CD4-positive, alpha-beta T cell (primary cell): ENCODE measurements at regions not wholly inside any gene's neighbourhood (a gene's known extent, or its start where the extent isn't known, plus 50 kb on each side); places are given as distances from the start of the nearest gene placed in this dataset.

ENCODE experiments used
- ATAC-seq: fragments of 200-7000 bp; cut with Tn5 transposase; one replicate; pipeline ENCODE4 v1.10.0; 2022; ENCODE audit warnings: mild to moderate bottlenecking; ENCODE audit not compliant: poor library complexity
- CTCF ChIA-PET: fragments of 350-600 bp; sonication (Branson Sonifier 250); formaldehyde crosslinking; loops from one replicate; lab custom pipeline; 2021; ENCODE audit warnings: antibody characterized with exemption, inconsistent platforms; lab: Charles Lee
- POLR2A ChIA-PET: fragments of 350-600 bp; sonication (Branson Sonifier 250); formaldehyde crosslinking; loops from one replicate; lab custom pipeline; 2021; ENCODE audit warnings: antibody characterized with exemption, inconsistent platforms; lab: Charles Lee
- DNase-seq, 14 experiments: peaks; one replicate each; pipeline ENCODE4 v3.0.0-alpha.2; 2013 to 2020; ENCODE audit warnings: mixed read lengths in 2 of 14
- H3K27ac ChIP-seq, 2 donors: one replicate each; pipeline versions ENCODE4 v1.5.1 to v1.7.0; 2013; ENCODE audit warnings: low read length in 2 of 2, low read depth in 1 of 2, mild to moderate bottlenecking in 1 of 2
- H3K27me3 ChIP-seq, 2 experiments: 1 replicate in 1 of 2; 2 replicates in 1 of 2; pipeline versions ENCODE4 v1.6.1 to v1.7.0; 2013; ENCODE audit warnings: low read length in 2 of 2, control low read depth in 1 of 2, mild to moderate bottlenecking in 1 of 2, moderate library complexity in 1 of 2; ENCODE audit not compliant: insufficient read depth in 2 of 2, control insufficient read depth in 1 of 2
- H3K36me3 ChIP-seq: one replicate; pipeline ENCODE4 v1.6.1; 2013; ENCODE audit warnings: low read length, control low read depth; ENCODE audit not compliant: insufficient read depth
- H3K4me1 ChIP-seq: one replicate; pipeline ENCODE4 v1.6.1; 2013; ENCODE audit warnings: low read length, control low read depth; ENCODE audit not compliant: insufficient read depth
- H3K4me3 ChIP-seq: one replicate; pipeline ENCODE4 v1.5.1; 2013; ENCODE audit warnings: mild to moderate bottlenecking, low read length, moderate library complexity
- H3K9me3 ChIP-seq, 2 experiments: 1 replicate in 1 of 2; 2 replicates in 1 of 2; pipeline versions ENCODE4 v1.6.1 to v1.7.0; 2013; ENCODE audit warnings: low read length in 2 of 2, mild to moderate bottlenecking in 2 of 2, control low read depth in 1 of 2, moderate library complexity in 1 of 2; ENCODE audit not compliant: control insufficient read depth in 1 of 2, insufficient read depth in 1 of 2
- H3K27ac Mint-ChIP-seq: one replicate; pipeline ENCODE4 v1.8.0; 2020; ENCODE audit warnings: mixed read lengths
- H3K27me3 Mint-ChIP-seq: one replicate; pipeline ENCODE4 v1.8.0; 2021; ENCODE audit warnings: mixed read lengths
- H3K36me3 Mint-ChIP-seq: one replicate; pipeline ENCODE4 v1.8.0; 2021; ENCODE audit warnings: low read depth, mixed read lengths
- H3K4me1 Mint-ChIP-seq: one replicate; pipeline ENCODE4 v1.8.0; 2021; ENCODE audit warnings: low read depth, mixed read lengths
- H3K4me3 Mint-ChIP-seq: one replicate; pipeline ENCODE4 v1.8.0; 2020; ENCODE audit warnings: mild to moderate bottlenecking, mixed read lengths
- H3K9me3 Mint-ChIP-seq: one replicate; pipeline ENCODE4 v1.8.0; 2020; ENCODE audit warnings: mixed read lengths
- intact Hi-C, 2 experiments: fragments of 100-400 bp; cut with DNase I in 1 of 2; cut with micrococcal nuclease in 1 of 2; formaldehyde crosslinking; loops; one replicate each; pipeline versions ENCODE4 v1.15.1 to v1.9.0; 2023 to 2025; cut with DNase I, micrococcal nuclease
- TF ChIP-seq, protein P1 (sequence below): fragments of 200-600 bp; IDR thresholded peaks from one replicate; pipeline ENCODE4 v1.8.0; 2022; ENCODE audit warnings: antibody characterized with exemption, mild to moderate bottlenecking

DNA sequence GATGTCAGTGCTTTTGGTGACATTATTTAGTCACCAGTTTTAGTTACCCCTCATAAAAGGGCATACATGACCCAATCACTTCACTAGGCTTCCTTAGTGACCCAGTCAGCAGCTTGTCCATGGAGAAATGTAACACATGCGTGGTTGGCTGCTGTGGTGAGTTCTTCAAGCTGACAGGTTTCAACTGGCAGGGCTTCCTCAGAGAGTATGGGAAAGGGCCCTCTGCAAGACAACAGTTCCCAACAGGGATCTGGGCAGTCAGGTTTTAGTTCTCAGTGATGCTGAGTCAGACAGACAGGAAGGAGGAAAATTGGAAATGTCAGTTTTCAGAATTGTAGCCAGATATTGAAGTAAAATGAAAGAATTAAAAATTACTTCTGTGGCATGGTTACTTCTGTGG, 282.5 kb downstream of the TBL1XR1 start:
- no peak overlapping the region for H3K4me3 ChIP-seq
- DNase-seq: no peak
- H3K4me3 Mint-ChIP-seq: no peak overlapping the region
- no peaks in the 10 kb centered on the region for H3K36me3 Mint-ChIP-seq
- ChIA-PET CTCF (no interaction called here), POLR2A (no interaction called here)
- TF ChIP-seq, protein P1, sequence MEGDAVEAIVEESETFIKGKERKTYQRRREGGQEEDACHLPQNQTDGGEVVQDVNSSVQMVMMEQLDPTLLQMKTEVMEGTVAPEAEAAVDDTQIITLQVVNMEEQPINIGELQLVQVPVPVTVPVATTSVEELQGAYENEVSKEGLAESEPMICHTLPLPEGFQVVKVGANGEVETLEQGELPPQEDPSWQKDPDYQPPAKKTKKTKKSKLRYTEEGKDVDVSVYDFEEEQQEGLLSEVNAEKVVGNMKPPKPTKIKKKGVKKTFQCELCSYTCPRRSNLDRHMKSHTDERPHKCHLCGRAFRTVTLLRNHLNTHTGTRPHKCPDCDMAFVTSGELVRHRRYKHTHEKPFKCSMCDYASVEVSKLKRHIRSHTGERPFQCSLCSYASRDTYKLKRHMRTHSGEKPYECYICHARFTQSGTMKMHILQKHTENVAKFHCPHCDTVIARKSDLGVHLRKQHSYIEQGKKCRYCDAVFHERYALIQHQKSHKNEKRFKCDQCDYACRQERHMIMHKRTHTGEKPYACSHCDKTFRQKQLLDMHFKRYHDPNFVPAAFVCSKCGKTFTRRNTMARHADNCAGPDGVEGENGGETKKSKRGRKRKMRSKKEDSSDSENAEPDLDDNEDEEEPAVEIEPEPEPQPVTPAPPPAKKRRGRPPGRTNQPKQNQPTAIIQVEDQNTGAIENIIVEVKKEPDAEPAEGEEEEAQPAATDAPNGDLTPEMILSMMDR: no peak
- H3K27me3 ChIP-seq: no peaks in the 10 kb centered on the region
- ATAC-seq: no peak
- H3K4me1 Mint-ChIP-seq: no peaks in the 10 kb centered on the region
- H3K4me1 ChIP-seq: no peaks in the 10 kb centered on the region
- H3K27ac ChIP-seq: no peak overlapping the region
- no peaks in the 10 kb centered on the region for H3K9me3 Mint-ChIP-seq
- no peak overlapping the region for H3K27ac Mint-ChIP-seq
- H3K27me3 Mint-ChIP-seq: no peaks in the 10 kb centered on the region
- no peaks in the 10 kb centered on the region for H3K36me3 ChIP-seq
- intact Hi-C loops: no loop called here
- no peaks in the 10 kb centered on the region for H3K9me3 ChIP-seq

DNA sequence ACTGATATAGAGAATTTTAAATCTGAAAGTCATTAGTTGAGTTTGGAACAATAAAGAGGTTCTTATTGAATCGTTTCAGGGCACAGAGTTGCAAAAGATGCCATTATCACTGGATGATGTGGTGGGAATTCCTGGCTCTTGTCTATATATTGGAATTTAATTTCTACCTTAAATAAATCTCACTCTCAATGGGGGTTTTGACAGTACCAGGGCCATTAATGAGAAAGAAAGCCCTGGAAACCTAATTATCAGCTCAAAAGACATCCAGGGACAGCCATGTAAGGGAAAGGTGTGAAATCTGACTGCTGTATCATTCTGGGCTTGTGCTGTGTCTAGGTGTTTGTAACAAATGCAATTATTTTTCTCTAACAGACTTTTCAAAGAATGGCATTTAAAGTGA, 285.7 kb downstream of the TBL1XR1 start:
- TF ChIP-seq, protein P1: no peak
- no peak overlapping the region for H3K4me3 ChIP-seq
- no peak for DNase-seq
- no peaks in the 10 kb centered on the region for H3K27me3 ChIP-seq
- no peaks in the 10 kb centered on the region for H3K27me3 Mint-ChIP-seq
- H3K36me3 ChIP-seq: no peaks in the 10 kb centered on the region
- H3K36me3 Mint-ChIP-seq: no peaks in the 10 kb centered on the region
- H3K27ac Mint-ChIP-seq: no peak overlapping the region
- no peak overlapping the region for H3K4me3 Mint-ChIP-seq
- ChIA-PET POLR2A (no interaction called here), CTCF (no interaction called here)
- H3K4me1 ChIP-seq: no peaks in the 10 kb centered on the region
- H3K27ac ChIP-seq: no peak overlapping the region
- no peak for ATAC-seq
- no peaks in the 10 kb centered on the region for H3K9me3 ChIP-seq
- H3K4me1 Mint-ChIP-seq: no peaks in the 10 kb centered on the region
- intact Hi-C loops: no loop called here
- no peaks in the 10 kb centered on the region for H3K9me3 Mint-ChIP-seq

DNA sequence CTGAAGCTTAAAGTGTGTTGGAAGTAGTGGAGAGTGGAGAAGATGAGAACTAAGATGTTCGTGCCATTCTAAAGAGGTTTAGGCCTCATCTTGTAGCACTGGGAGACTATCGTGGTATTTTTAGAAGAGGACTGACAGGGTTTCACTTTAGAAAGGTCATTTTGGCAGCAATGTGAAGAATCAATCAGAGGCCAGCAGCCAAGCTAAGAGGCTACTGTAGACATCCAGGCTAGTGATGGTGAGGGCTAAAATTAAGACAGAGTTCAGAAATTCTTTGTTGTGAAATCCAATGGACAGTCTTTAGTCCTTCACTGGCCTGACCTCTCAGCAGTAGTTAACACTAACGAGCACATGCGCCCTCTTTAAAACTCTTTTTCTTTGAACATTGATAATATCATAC, 288.2 kb downstream of the TBL1XR1 start:
- H3K4me3 Mint-ChIP-seq: no peak overlapping the region

More for the DNA sequence above, 288.2 kb downstream of the TBL1XR1 start:
- intact Hi-C loops: no loop called here
- ChIA-PET POLR2A (no interaction called here), CTCF (no interaction called here)
- no peaks in the 10 kb centered on the region for H3K4me1 ChIP-seq
- H3K9me3 ChIP-seq: no peaks in the 10 kb centered on the region
- H3K36me3 ChIP-seq: no peaks in the 10 kb centered on the region
- no peaks in the 10 kb centered on the region for H3K9me3 Mint-ChIP-seq
- H3K4me1 Mint-ChIP-seq: no peaks in the 10 kb centered on the region
- TF ChIP-seq, protein P1: no peak
- no peak overlapping the region for H3K27ac ChIP-seq
- H3K36me3 Mint-ChIP-seq: no peaks in the 10 kb centered on the region
- H3K27ac Mint-ChIP-seq: no peak overlapping the region
- no peak overlapping the region for H3K4me3 ChIP-seq
- no peaks in the 10 kb centered on the region for H3K27me3 ChIP-seq
- H3K27me3 Mint-ChIP-seq: no peaks in the 10 kb centered on the region
- ATAC-seq (no peak), DNase-seq (no peak)
